Stimulated activated CD4-positive, alpha-beta T cell treated with anti-CD3 and anti-CD28 coated beads, Interleukin-12 subunit alpha, Interleukin-12 subunit beta, amount 100 ng/mL, for 48 hours (primary cell): ENCODE measurements at regions not wholly inside any gene's neighbourhood (a gene's known extent, or its start where the extent isn't known, plus 50 kb on each side); places are given as distances from the start of the nearest gene placed in this dataset.
"Not testable (repeated sequence)": the region's sequence is repeated elsewhere in the genome, so short reads cannot be mapped to it uniquely, and the experiment has no call there.

Experiments used
- DNase-seq, 3 donors: peaks; one replicate each; pipeline ENCODE4 v3.0.0-alpha.2; 2020; ENCODE audit warnings: low read depth in 2 of 3, low spot score in 1 of 3

- no peak for DNase-seq
These were observed 112.1 kb downstream of the CENPF start for GRCh38 chr1:214715126-214715525.

- DNase-seq: no peak
These were observed 114.4 kb downstream of the CENPF start for GRCh38 chr1:214717351-214717750.

- no peak for DNase-seq
These were observed 115.7 kb downstream of the CENPF start for GRCh38 chr1:214718724-214719123.

- no peak for DNase-seq
These were observed 116.2 kb downstream of the CENPF start for GRCh38 chr1:214719207-214719606.

GRCh38 chr1:214720561-214720960 lies 117.6 kb downstream of the CENPF start:
- no peak for DNase-seq

GRCh38 chr1:214727274-214727673 lies 124.3 kb downstream of the CENPF start:
- DNase-seq: no peak

- DNase-seq: no peak
These were observed 136.7 kb downstream of the CENPF start for GRCh38 chr1:214739621-214740238.

- no peak for DNase-seq
These were observed 137.5 kb downstream of the CENPF start for GRCh38 chr1:214740471-214740870.

GRCh38 chr1:214747050-214747635 lies 144.1 kb downstream of the CENPF start:
- DNase-seq: no peak

GRCh38 chr1:214753236-214753852 lies 150.3 kb downstream of the CENPF start:
- no peak for DNase-seq

GRCh38 chr1:214761030-214761429 lies 158.0 kb downstream of the CENPF start:
- no peak for DNase-seq

GRCh38 chr1:214762902-214763301 lies 159.9 kb downstream of the CENPF start:
- no peak for DNase-seq

- no peak for DNase-seq
These were observed 161.5 kb downstream of the CENPF start for GRCh38 chr1:214764502-214764901.

- DNase-seq: no peak
These were observed 164.2 kb downstream of the CENPF start for GRCh38 chr1:214767221-214767620.

- DNase-seq: not testable (repeated sequence)
These were observed 166.7 kb downstream of the CENPF start for GRCh38 chr1:214769666-214770065.

- no peak for DNase-seq
These were observed 174.4 kb downstream of the CENPF start for GRCh38 chr1:214777364-214777763.

- DNase-seq: no peak
These were observed 189.0 kb downstream of the CENPF start for GRCh38 chr1:214791961-214792360.

GRCh38 chr1:214792527-214793186 lies 189.7 kb downstream of the CENPF start:
- DNase-seq: no peak

- no peak for DNase-seq
These were observed 190.7 kb downstream of the CENPF start for GRCh38 chr1:214793708-214794107.

GRCh38 chr1:214801191-214801590 lies 198.2 kb downstream of the CENPF start:
- no peak for DNase-seq

GRCh38 chr1:214808845-214809460 lies 206.0 kb downstream of the CENPF start:
- no peak for DNase-seq

- no peak for DNase-seq
These were observed 213.6 kb downstream of the CENPF start for GRCh38 chr1:214816603-214817002.
